HT-29 (cell line): ENCODE measurements at regions not wholly inside any gene's neighbourhood (a gene's known extent, or its start where the extent isn't known, plus 50 kb on each side); places are given as distances from the start of the nearest gene placed in this dataset.
A peak's percentile ranks its signal among the peaks of the same experiment; 100 is the strongest.
"Not testable (repeated sequence)": the region's sequence is repeated elsewhere in the genome, so short reads cannot be mapped to it uniquely, and the experiment has no call there.

ENCODE experiments used
- DNase-seq: peaks from one replicate; pipeline ENCODE4 v3.0.0-alpha.2; 2015; ENCODE audit warnings: low spot score

DNA sequence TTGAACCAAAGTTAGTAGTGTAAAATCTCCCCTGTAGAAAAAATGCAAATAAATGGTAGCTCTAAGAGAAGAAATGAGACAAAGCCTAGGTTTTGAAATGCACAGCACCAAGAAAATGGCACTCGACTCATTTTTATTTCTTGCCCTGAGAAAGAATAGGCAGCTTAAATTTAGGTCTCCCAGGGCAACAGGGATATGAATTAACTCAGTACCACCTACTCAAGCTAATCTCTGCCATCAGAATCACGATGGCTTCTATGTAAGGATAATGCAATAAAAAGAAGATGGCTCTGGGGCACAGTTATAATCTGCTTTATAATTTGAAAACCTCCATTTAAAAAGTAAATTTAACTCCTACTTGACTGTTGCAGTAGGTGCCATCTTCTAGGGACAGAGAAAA lies 1784.3 kb downstream of the LRRC4C start:
- no peak for DNase-seq

GRCh38 chr11:39674761-39675160 lies 1784.7 kb downstream of the LRRC4C start:
- no peak for DNase-seq

- DNase-seq = no peak
Measured at GRCh38 chr11:39674024-39674423, 1785.4 kb downstream of the LRRC4C start.

DNA sequence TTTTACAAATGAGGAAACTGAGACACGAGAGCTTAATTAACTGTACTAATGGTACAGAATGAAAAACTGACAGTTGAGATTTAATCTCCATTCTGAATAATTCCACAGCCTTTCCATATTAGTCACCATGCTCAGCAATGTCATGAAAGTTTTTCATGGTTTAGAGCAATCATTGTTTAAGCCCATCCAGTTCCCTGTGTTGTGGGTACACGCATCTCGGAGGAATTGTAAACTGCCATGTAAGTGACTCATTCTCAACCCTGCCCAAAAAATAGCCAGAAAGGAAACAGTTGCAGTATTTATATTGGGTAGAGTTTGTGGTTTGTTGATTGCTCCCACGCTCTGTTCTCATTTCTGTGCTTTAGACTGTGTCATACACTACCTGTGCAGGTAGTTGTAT lies 1790.8 kb downstream of the LRRC4C start:
- DNase-seq = no peak

GRCh38 chr11:39664023-39664422 lies 1795.4 kb downstream of the LRRC4C start:
- DNase-seq = no peak

DNA sequence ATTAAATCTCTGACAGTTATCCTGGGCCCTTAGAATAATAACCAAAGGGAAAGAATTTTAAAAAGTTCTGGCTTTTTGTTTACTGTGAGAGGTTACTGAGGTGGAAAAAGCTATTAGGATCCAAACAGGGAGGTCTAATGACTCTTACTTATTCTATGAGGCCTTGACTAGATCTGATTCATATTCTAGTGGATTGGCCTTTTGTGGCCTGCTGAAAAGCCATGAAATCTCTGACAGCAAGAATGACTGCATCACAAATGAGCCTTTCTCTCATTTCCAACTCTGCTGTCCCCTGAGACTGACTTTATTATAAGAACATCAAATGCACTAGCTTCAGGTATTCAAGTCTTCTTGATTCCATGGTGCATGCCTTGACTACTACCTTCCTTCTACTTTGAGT lies 1797.6 kb downstream of the LRRC4C start:
- no peak for DNase-seq

GRCh38 chr11:39651857-39652461 lies 1807.5 kb downstream of the LRRC4C start:
- no peak for DNase-seq

GRCh38 chr11:39641751-39642150 lies 1817.7 kb downstream of the LRRC4C start:
- DNase-seq = no peak

- DNase-seq = no peak
Measured at GRCh38 chr11:39630365-39630764, 1829.1 kb downstream of the LRRC4C start.

- DNase-seq = no peak
Measured at GRCh38 chr11:39628311-39628710, 1831.1 kb downstream of the LRRC4C start.

DNA sequence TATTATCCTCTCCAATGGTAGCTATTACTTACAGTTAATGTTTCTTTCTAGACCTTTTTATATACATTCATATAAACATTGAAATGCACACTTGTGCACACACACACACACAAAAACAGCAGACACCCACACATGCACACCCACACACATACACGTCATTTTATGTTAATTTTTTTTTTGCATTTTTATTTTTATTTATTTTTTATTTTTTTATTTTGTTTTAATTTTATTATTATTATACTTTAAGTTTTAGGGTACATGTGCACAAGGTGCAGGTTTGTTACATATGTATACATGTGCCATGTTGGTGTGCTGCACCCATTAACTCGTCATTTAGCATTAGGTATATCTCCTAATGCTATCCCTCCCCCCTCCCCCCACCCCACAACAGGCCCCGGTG lies 1839.1 kb downstream of the LRRC4C start:
- DNase-seq = not testable (repeated sequence)

DNA sequence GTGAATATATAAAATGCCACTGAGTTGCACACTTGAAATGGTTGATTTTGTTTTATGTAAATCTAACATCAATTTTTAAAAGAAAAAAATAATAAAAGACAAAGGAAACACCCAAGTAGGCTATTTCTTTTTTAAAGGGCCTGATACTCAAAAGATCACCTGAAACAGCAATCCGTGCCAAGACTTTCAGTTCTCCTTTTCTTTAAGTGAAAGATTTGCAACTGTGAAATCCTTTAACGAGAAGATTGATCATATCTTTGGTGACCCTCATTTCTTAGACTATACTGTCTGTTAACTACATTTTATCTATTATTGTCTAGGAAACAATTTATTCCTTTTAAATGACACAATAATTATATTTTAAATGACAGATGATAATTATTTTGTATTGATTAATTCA lies 1841.5 kb downstream of the LRRC4C start:
- DNase-seq = no peak

DNA sequence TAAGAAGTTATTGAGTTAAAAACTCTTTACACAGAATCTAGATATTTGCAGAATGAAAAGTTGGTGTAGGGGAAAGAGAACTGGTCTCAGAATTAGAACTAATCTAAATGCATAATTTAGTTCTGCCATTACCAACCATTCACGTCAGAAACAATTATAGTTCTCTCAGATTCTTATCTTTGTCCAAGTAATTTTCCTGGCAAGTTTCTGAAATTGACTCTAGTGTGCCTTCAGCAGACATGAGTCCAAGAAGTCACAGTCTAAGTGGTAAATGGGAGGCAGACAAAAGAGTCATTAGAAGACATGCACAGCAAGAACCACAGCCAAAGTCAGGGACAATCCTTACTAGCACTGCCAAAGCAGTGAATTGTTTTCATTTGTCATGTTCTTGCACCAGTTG lies 1870.1 kb downstream of the LRRC4C start:
- DNase-seq = no peak

DNA sequence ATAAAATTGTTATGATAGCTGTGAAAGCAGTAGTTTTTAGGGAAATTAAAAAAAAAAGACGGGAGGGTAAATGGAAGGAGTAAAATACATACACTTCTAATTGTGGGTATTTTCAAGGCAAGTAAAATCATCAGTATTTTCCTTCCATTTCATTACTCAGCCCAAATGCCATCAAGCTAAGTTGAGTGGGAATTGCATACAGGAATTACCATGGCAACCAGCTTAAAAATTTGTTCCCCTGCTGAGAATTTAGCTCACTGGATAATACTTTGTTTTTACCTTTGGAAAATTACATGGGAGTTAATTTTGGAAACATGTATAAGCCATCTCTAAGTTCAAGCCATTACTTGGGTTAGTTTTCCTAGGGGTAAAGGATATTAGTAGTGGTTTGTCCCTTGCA lies 1873.4 kb downstream of the LRRC4C start:
- DNase-seq = no peak

GRCh38 chr11:39571081-39571480 lies 1888.4 kb downstream of the LRRC4C start:
- DNase-seq = no peak

DNA sequence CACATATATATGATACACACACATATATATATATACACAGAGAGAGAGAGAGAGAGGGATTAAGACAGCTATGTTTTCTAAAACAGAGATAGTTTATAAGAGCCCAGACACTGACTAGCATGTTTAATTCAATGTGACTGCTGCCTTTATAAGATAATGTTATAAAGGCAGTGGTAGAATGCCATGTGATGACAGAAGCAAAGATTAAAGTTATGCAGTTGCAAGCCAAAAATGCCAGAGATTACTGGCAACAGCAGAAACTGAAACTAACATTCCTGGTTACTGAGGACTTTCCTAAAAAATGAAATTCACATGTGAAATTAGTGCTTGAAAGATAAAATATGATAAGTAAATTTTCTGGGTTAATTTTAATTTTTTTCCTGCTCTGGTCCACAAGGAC lies 1888.9 kb downstream of the LRRC4C start:
- DNase-seq = no peak

- DNase-seq = no peak
Measured at GRCh38 chr11:39569789-39570188, 1889.7 kb downstream of the LRRC4C start.

GRCh38 chr11:39542460-39542859 lies 1917.0 kb downstream of the LRRC4C start:
- DNase-seq = no peak

- DNase-seq = peak; percentile 2
Measured at GRCh38 chr11:39541945-39542351, 1917.5 kb downstream of the LRRC4C start.

DNA sequence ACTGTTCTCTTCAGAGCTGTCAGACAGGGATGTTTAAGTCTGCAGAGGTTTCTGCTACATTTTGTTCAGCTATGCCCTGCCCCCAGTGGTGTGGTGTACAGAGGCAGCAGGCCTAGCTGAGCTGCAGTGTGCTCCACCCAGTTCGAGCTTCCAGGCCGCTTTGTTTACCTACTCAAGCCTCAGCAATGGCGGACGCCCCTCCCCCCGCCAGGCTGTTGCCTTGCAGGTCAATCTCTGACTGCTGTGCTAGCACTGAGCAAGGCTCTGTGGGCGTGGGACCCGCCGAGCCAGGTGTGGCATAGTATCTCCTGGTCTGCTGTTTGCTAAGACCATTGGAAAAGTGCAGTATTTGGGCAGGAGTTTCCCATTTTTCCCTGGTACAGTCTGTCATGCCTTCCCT lies 1923.1 kb downstream of the LRRC4C start:
- DNase-seq = not testable (repeated sequence)
